Vagina (tissue), 2 donors: ENCODE measurements at regions not wholly inside any gene's neighbourhood (a gene's known extent, or its start where the extent isn't known, plus 50 kb on each side); places are given as distances from the start of the nearest gene placed in this dataset.

Experiments used
- DNase-seq, 2 donors: peaks; one replicate each; pipeline ENCODE4 v3.0.0-alpha.2; 2017; ENCODE audit errors: extremely low spot score in 2 of 2
- H3K27ac ChIP-seq: fragments of 200-600 bp; sonication (generic); one replicate; pipeline ENCODE4 v1.5.1; 2019
- H3K27me3 ChIP-seq: fragments of 200-600 bp; sonication (generic); one replicate; pipeline ENCODE4 v1.5.1; 2019
- H3K36me3 ChIP-seq, 2 donors: fragments of 200-600 bp; sonication (generic); one replicate each; pipeline ENCODE4 v1.5.1; 2017 to 2019
- H3K4me1 ChIP-seq: fragments of 200-600 bp; sonication (generic); one replicate; pipeline ENCODE4 v1.5.1; 2019
- H3K4me3 ChIP-seq, 2 donors: fragments of 200-600 bp; sonication (generic); 1 replicate in 1 of 2; 2 replicates in 1 of 2; pipeline ENCODE4 v1.5.1; 2016 to 2019
- H3K9me3 ChIP-seq: fragments of 200-600 bp; sonication (generic); one replicate; pipeline ENCODE4 v1.5.1; 2019
- POLR2A ChIP-seq, 2 donors: fragments of 450-650 bp; IDR thresholded peaks; one replicate each; pipeline ENCODE4 v1.6.1; 2017; ENCODE audit warnings: antibody characterized with exemption in 2 of 2, mild to moderate bottlenecking in 2 of 2, moderate library complexity in 2 of 2
- POLR2AphosphoS5 ChIP-seq, 2 donors: sonication (generic); formaldehyde crosslinking; IDR thresholded peaks; one replicate each; pipeline ENCODE4 v1.9.0; 2017; ENCODE audit warnings: antibody characterized with exemption in 2 of 2, mild to moderate bottlenecking in 2 of 2, low read depth in 1 of 2; ENCODE audit not compliant: insufficient read depth in 1 of 2
- intact Hi-C: fragments of 100-400 bp; cut with DNase I; formaldehyde crosslinking; loops from one replicate; pipeline ENCODE4 v1.15.1; 2023
- TF ChIP-seq, protein P1 (sequence below), 3 experiments: fragments of 450-650 bp in 2 of 3; fragments of 200-600 bp in 1 of 3; sonication (generic) in 1 of 3; IDR thresholded peaks; one replicate each; pipeline ENCODE4 v1.5.1; 2017 to 2019; ENCODE audit warnings: antibody characterized with exemption in 3 of 3, mild to moderate bottlenecking in 2 of 3, moderate library complexity in 2 of 3

DNA sequence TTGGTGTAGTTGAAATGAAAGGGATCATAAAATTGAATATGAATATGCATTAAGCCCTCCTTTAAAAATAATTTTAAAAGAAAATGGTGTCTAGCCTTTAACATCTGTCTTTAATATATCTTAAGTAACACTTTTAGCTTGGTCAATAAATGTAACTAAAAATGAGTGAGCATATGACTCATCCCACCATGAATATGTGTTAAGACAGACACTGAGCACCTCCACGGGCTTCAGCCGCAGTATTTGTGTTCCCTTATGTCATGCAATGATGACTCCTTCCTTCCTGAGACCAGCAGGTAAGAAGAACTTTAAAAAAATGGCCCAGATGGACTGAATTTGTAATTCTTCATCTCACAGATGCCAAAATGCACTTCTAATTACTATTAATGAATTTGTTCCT, 563.2 kb downstream of the NR2F1-AS1 start:
- TF ChIP-seq, protein P1, sequence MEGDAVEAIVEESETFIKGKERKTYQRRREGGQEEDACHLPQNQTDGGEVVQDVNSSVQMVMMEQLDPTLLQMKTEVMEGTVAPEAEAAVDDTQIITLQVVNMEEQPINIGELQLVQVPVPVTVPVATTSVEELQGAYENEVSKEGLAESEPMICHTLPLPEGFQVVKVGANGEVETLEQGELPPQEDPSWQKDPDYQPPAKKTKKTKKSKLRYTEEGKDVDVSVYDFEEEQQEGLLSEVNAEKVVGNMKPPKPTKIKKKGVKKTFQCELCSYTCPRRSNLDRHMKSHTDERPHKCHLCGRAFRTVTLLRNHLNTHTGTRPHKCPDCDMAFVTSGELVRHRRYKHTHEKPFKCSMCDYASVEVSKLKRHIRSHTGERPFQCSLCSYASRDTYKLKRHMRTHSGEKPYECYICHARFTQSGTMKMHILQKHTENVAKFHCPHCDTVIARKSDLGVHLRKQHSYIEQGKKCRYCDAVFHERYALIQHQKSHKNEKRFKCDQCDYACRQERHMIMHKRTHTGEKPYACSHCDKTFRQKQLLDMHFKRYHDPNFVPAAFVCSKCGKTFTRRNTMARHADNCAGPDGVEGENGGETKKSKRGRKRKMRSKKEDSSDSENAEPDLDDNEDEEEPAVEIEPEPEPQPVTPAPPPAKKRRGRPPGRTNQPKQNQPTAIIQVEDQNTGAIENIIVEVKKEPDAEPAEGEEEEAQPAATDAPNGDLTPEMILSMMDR (IDR thresholded peaks at IDR 0.05), result no peak
- TF ChIP-seq POLR2AphosphoS5 (IDR thresholded peaks at IDR 0.05; ENCODE audit: insufficient read depth in 1 of 2, low read depth in 1 of 2) (no peak), POLR2A (IDR thresholded peaks at IDR 0.05) (no peak)
- Histone ChIP-seq H3K4me3 (no peak overlapping the region), H3K27me3 (no peaks in the 10 kb centered on the region), H3K4me1 (no peaks in the 10 kb centered on the region), H3K36me3 (no peaks in the 10 kb centered on the region), H3K27ac (no peak overlapping the region), H3K9me3 (no peaks in the 10 kb centered on the region)
- DNase-seq, result no peak
- intact Hi-C loops, result no loop called here

DNA sequence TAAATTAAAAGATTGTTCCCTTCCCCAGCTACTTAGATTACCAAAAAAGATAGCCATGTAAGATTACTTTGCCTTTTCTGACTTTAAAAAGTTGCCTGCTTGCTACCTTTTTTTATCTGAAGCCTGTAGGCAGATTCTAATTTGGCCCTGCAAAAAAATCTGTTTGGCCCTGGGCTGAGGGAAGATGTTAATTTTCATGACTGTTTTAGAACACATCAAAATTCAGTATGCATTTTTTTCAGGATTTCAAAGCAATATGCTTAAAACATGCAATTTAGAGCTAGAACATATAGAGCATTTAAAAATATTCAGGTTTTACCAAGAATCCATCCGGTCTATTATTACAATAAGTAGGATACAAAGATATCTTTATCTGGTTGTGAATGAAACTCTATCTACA, 563.6 kb downstream of the NR2F1-AS1 start:
- TF ChIP-seq, protein P1 (IDR thresholded peaks at IDR 0.05), result no peak
- no peak for TF ChIP-seq POLR2A (IDR thresholded peaks at IDR 0.05)
- no peak for TF ChIP-seq POLR2AphosphoS5 (IDR thresholded peaks at IDR 0.05; ENCODE audit: insufficient read depth in 1 of 2, low read depth in 1 of 2)
- Histone ChIP-seq H3K27ac (no peak overlapping the region), H3K36me3 (no peaks in the 10 kb centered on the region), H3K4me3 (no peak overlapping the region), H3K9me3 (no peaks in the 10 kb centered on the region), H3K4me1 (no peaks in the 10 kb centered on the region), H3K27me3 (no peaks in the 10 kb centered on the region)
- intact Hi-C loops, result no loop called here
- DNase-seq, result no peak

DNA sequence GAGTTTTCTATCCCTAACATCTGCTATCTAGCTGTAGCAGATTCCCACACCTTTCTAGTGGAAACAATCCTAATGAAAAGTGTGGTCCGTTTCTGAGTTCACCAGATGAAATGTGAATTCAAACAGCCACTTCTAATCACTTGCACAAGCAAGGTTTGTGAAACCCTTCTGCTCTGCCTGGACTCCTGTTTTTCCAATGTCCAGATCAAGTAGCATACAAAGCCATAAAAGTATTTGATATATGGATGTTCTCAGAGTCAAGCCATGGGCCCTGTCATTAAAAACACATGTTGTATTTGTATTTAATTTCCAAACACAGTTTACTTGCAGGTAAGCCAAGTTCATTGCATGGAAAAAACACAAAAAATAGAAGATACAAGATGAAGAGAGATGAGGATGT, 570.4 kb downstream of the NR2F1-AS1 start:
- TF ChIP-seq POLR2A (IDR thresholded peaks at IDR 0.05) (no peak), POLR2AphosphoS5 (IDR thresholded peaks at IDR 0.05; ENCODE audit: insufficient read depth in 1 of 2, low read depth in 1 of 2) (no peak)
- TF ChIP-seq, protein P1 (IDR thresholded peaks at IDR 0.05), result no peak

DNA sequence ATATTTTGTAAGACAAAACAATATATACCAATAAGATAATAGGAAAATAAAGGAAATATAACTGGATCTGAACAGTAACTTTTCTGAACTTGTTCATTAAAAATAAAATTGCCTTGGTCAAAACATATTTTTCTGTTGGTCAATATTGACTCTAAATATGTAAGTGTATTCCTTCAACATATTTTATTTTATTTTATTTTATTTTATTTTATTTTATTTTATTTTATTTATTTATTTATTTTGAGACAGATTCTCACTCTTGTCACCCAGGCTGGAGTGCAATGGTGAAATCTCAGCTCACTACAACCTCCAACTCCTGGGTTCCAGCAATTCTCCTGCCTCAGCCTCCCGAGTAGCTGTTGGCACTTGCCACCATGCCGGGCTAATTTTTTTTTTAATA, 571.0 kb downstream of the NR2F1-AS1 start:
- DNase-seq, result no peak
- no peaks in the 10 kb centered on the region for H3K4me1 ChIP-seq
- no peaks in the 10 kb centered on the region for H3K36me3 ChIP-seq
- H3K9me3 ChIP-seq, result no peaks in the 10 kb centered on the region
- TF ChIP-seq, protein P1 (IDR thresholded peaks at IDR 0.05), result no peak
- TF ChIP-seq POLR2AphosphoS5 (IDR thresholded peaks at IDR 0.05; ENCODE audit: insufficient read depth in 1 of 2, low read depth in 1 of 2), result no peak
- no peak for TF ChIP-seq POLR2A (IDR thresholded peaks at IDR 0.05)
- no peak overlapping the region for H3K4me3 ChIP-seq
- intact Hi-C loops, result no loop called here
- H3K27ac ChIP-seq, result no peak overlapping the region
- no peaks in the 10 kb centered on the region for H3K27me3 ChIP-seq

More for the DNA sequence above, 570.4 kb downstream of the NR2F1-AS1 start:
- no peak for DNase-seq
- Histone ChIP-seq H3K9me3 (no peaks in the 10 kb centered on the region), H3K27me3 (no peaks in the 10 kb centered on the region), H3K4me3 (no peak overlapping the region), H3K27ac (no peak overlapping the region), H3K36me3 (no peaks in the 10 kb centered on the region), H3K4me1 (no peaks in the 10 kb centered on the region)
- intact Hi-C loops, result no loop called here

DNA sequence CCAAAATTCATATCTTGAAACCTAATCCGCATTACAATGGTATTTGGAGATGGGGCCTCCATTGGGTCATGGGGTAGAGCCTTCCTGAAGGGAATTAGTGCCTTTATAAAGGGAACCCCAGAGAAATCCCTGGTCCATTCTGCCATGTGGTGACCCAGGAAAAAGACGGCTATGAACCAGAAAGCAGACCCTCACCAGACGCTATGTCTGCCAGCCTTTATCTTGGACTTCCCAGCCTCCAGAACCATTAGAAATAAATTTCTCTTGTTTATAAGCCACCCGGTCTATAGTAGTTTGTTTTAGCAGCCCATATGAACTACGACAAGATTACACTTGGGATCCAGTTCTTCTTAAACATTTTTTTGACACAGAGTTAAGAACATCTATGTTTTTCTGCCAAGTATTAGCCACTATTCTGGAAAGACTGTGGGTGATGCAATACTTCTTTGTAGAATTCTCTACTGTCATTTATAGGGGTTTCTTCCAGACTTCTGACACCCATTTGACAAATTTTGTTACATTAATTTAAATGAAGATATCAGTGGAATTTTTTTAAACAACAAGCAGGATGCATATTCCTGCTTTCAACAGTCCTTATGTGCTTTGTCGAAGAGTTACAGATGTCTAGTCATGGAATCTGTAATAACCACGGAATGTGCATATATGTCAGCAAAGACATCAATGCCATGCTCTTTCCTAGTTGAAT, 572.4 kb downstream of the NR2F1-AS1 start:
- Histone ChIP-seq H3K27me3 (no peaks in the 10 kb centered on the region), H3K36me3 (no peaks in the 10 kb centered on the region), H3K4me3 (no peak overlapping the region), H3K27ac (no peak overlapping the region), H3K9me3 (no peaks in the 10 kb centered on the region), H3K4me1 (no peaks in the 10 kb centered on the region)
- intact Hi-C loops, result no loop called here
- TF ChIP-seq, protein P1 (IDR thresholded peaks at IDR 0.05), result no peak
- TF ChIP-seq POLR2AphosphoS5 (IDR thresholded peaks at IDR 0.05; ENCODE audit: insufficient read depth in 1 of 2, low read depth in 1 of 2) (no peak), POLR2A (IDR thresholded peaks at IDR 0.05) (no peak)
- DNase-seq, result no peak
